ENCODE measurements at regions not wholly inside any gene's neighbourhood (a gene's known extent, or its start where the extent isn't known, plus 50 kb on each side); places are given as distances from the start of the nearest gene placed in this dataset.

DNA sequence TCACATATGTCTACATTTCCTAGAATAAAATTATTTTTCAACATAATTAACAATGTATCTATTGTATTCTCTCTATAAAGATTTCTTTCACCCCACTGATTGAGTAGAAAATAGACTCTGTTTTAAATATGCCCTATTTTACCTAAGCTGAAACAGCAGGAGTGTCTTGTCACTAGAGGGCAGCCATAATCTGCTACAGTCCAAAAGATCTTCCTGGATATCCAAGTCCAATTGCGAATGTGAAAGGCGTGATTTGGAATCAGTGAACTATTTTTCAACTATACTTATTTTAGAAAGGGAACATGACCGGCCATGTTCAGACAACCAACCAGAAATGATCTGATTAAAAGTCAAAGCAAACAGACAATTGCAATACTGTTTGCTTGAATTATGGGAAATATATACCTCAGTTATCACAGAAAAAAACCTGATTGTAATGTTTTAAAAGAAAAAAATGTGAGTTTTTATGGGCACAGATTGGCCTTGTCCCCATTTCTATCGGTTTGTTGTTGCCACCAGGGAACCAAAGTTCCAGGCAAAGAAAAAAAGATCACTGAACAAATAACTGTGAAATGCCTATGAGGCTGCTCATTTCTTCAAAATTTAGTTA is 1211.0 kb upstream of the ADGRL4 start:
- Mint-ChIP-seq H3K9me3 (peaks cover 6% of the 10 kb centered on the region), H3K36me3 (ENCODE audit: low read depth) (no peaks in the 10 kb centered on the region), H3K4me3 (no peak overlapping the region), H3K27ac (no peak overlapping the region), H3K4me1 (ENCODE audit: low read depth) (no peaks in the 10 kb centered on the region), H3K27me3 (no peaks in the 10 kb centered on the region)
- ChIA-PET POLR2A (no interaction called here), CTCF (no interaction called here)
- H3K4me3 ChIP-seq (ENCODE audit: low read length) = no peak overlapping the region
- no peaks in the 10 kb centered on the region for H3K36me3 ChIP-seq (ENCODE audit: insufficient read depth, low read length)
- H3K27me3 ChIP-seq (ENCODE audit: control insufficient read depth in 1 of 2, insufficient read depth in 2 of 2, low read length in 2 of 2) = no peaks in the 10 kb centered on the region
- H3K27ac ChIP-seq (ENCODE audit: low read depth in 1 of 2, low read length in 2 of 2) = no peak overlapping the region
- ATAC-seq (ENCODE audit: poor library complexity) (no peak), DNase-seq (no peak)
- intact Hi-C loops (cut with DNase I, micrococcal nuclease) = no loop called here
- TF ChIP-seq, protein P1, sequence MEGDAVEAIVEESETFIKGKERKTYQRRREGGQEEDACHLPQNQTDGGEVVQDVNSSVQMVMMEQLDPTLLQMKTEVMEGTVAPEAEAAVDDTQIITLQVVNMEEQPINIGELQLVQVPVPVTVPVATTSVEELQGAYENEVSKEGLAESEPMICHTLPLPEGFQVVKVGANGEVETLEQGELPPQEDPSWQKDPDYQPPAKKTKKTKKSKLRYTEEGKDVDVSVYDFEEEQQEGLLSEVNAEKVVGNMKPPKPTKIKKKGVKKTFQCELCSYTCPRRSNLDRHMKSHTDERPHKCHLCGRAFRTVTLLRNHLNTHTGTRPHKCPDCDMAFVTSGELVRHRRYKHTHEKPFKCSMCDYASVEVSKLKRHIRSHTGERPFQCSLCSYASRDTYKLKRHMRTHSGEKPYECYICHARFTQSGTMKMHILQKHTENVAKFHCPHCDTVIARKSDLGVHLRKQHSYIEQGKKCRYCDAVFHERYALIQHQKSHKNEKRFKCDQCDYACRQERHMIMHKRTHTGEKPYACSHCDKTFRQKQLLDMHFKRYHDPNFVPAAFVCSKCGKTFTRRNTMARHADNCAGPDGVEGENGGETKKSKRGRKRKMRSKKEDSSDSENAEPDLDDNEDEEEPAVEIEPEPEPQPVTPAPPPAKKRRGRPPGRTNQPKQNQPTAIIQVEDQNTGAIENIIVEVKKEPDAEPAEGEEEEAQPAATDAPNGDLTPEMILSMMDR (IDR thresholded peaks at IDR 0.05) = no peak
- no peaks in the 10 kb centered on the region for H3K4me1 ChIP-seq (ENCODE audit: insufficient read depth, low read length)
- H3K9me3 ChIP-seq (ENCODE audit: control insufficient read depth in 1 of 2, insufficient read depth in 1 of 2, low read length in 2 of 2) = peaks cover 0 to 3% of the 10 kb centered on the region in 2 experiments

DNA sequence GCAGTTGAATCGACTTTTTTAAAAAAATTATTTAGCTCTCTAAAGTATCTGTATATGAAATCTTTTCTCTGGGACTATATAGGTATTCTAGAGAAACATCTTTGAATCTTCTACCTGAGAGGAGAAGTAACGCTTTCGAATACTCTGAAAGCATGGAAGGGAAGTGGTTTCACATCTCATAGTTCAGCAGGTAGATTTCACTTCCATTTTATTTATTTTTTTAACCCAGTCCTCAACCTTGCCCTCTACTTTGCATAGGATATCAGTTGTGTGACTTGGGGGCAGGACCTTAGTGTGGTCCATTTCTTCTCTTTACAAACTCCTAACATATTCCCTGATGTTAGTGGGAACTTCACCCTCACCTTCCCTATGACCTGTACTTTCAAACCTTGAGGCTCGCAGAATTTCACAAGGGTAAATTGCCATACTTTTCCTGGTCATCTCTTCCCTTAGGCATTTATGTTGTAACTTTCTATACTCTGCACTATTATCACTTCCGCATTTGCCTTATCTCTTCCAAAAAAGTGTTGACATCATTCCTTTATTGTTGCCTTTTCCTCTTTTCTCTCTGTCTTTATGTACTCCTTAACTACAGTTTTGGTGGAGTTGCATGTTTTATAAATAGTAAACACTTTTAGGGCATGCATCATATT is 1208.5 kb upstream of the ADGRL4 start:
- H3K27ac Mint-ChIP-seq = no peak overlapping the region
- H3K4me1 Mint-ChIP-seq (ENCODE audit: low read depth) = no peaks in the 10 kb centered on the region
- no peaks in the 10 kb centered on the region for H3K4me1 ChIP-seq (ENCODE audit: insufficient read depth, low read length)
- H3K9me3 Mint-ChIP-seq = peaks cover 9% of the 10 kb centered on the region
- ATAC-seq (ENCODE audit: poor library complexity) (no peak), DNase-seq (no peak)
- no peaks in the 10 kb centered on the region for H3K27me3 ChIP-seq (ENCODE audit: control insufficient read depth in 1 of 2, insufficient read depth in 2 of 2, low read length in 2 of 2)
- peaks cover 0 to 4% of the 10 kb centered on the region in 2 experiments for H3K9me3 ChIP-seq (ENCODE audit: control insufficient read depth in 1 of 2, insufficient read depth in 1 of 2, low read length in 2 of 2)
- no peaks in the 10 kb centered on the region for H3K36me3 Mint-ChIP-seq (ENCODE audit: low read depth)
- TF ChIP-seq, protein P1 (IDR thresholded peaks at IDR 0.05) = no peak
- ChIA-PET CTCF (no interaction called here), POLR2A (no interaction called here)
- no peak overlapping the region for H3K4me3 Mint-ChIP-seq
- no peaks in the 10 kb centered on the region for H3K27me3 Mint-ChIP-seq
- H3K27ac ChIP-seq (ENCODE audit: low read depth in 1 of 2, low read length in 2 of 2) = no peak overlapping the region
- no peak overlapping the region for H3K4me3 ChIP-seq (ENCODE audit: low read length)
- intact Hi-C loops (cut with DNase I, micrococcal nuclease) = no loop called here
- H3K36me3 ChIP-seq (ENCODE audit: insufficient read depth, low read length) = no peaks in the 10 kb centered on the region

DNA sequence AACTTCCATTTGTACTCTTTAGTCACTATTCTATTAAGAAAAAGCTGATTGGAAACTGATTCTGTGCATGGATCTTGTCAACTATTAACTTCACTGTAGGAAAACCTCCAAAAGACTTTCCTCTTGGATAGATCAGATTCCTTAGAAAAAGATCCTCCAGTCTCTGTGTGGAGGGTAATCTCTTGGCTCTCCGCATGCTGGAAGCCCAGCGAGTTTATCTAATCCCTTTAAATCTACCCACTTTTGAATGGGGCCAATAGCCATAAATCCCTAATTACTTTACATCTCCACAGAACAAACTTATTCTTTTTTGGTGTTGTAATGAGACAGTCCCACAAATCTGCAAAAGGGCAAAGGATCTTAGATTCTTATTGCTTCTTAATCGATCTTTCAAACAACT is 1206.4 kb upstream of the ADGRL4 start:
- H3K4me1 Mint-ChIP-seq (ENCODE audit: low read depth) = no peaks in the 10 kb centered on the region
- no peaks in the 10 kb centered on the region for H3K4me1 ChIP-seq (ENCODE audit: insufficient read depth, low read length)
- H3K27me3 ChIP-seq (ENCODE audit: control insufficient read depth in 1 of 2, insufficient read depth in 2 of 2, low read length in 2 of 2) = no peaks in the 10 kb centered on the region
- H3K27me3 Mint-ChIP-seq = no peaks in the 10 kb centered on the region
- peaks cover 9% of the 10 kb centered on the region for H3K9me3 Mint-ChIP-seq
- DNase-seq (no peak), ATAC-seq (ENCODE audit: poor library complexity) (no peak)
- H3K9me3 ChIP-seq (ENCODE audit: control insufficient read depth in 1 of 2, insufficient read depth in 1 of 2, low read length in 2 of 2) = peaks cover 0 to 4% of the 10 kb centered on the region in 2 experiments
- H3K27ac ChIP-seq (ENCODE audit: low read depth in 1 of 2, low read length in 2 of 2) = no peak overlapping the region
- ChIA-PET POLR2A (no interaction called here), CTCF (no interaction called here)
- H3K27ac Mint-ChIP-seq = no peak overlapping the region
- no peaks in the 10 kb centered on the region for H3K36me3 Mint-ChIP-seq (ENCODE audit: low read depth)
- H3K4me3 Mint-ChIP-seq = no peak overlapping the region
- no peak overlapping the region for H3K4me3 ChIP-seq (ENCODE audit: low read length)
- TF ChIP-seq, protein P1 (IDR thresholded peaks at IDR 0.05) = no peak
- intact Hi-C loops (cut with DNase I, micrococcal nuclease) = no loop called here
- no peaks in the 10 kb centered on the region for H3K36me3 ChIP-seq (ENCODE audit: insufficient read depth, low read length)
